CD8-positive, alpha-beta memory T cell (primary cell): ENCODE measurements at regions not wholly inside any gene's neighbourhood (a gene's known extent, or its start where the extent isn't known, plus 50 kb on each side); places are given as distances from the start of the nearest gene placed in this dataset.

Source experiments
- CTCF ChIA-PET: fragments of 350-600 bp; sonication (Branson Sonifier 250); formaldehyde crosslinking; loops from one replicate; lab custom pipeline; 2021; ENCODE audit warnings: antibody characterized with exemption; lab: Charles Lee
- POLR2A ChIA-PET: fragments of 350-600 bp; sonication (Branson Sonifier 250); formaldehyde crosslinking; loops from one replicate; lab custom pipeline; 2021; ENCODE audit warnings: antibody characterized with exemption; lab: Charles Lee
- DNase-seq, 5 donors: peaks; one replicate each; pipeline versions ENCODE4 v3.0.0 to v3.0.0-alpha.2; 2020 to 2022; ENCODE audit warnings: mixed read lengths in 1 of 5
- H3K27ac ChIP-seq: one replicate; pipeline ENCODE4 v1.7.0; 2013; ENCODE audit warnings: low read depth, mild to moderate bottlenecking, low read length, moderate library complexity
- H3K27me3 ChIP-seq: 2 replicates; pipeline ENCODE4 v1.7.0; 2013; ENCODE audit warnings: low read length, mild to moderate bottlenecking; ENCODE audit not compliant: insufficient read depth, poor library complexity, severe bottlenecking
- H3K36me3 ChIP-seq: 2 replicates; pipeline ENCODE4 v1.7.0; 2013; ENCODE audit warnings: mild to moderate bottlenecking, low read length, moderate library complexity; ENCODE audit not compliant: insufficient read depth
- H3K4me1 ChIP-seq: 2 replicates; pipeline ENCODE4 v1.7.0; 2013; ENCODE audit warnings: mild to moderate bottlenecking, low read length, moderate library complexity; ENCODE audit not compliant: insufficient read depth
- H3K4me3 ChIP-seq: 2 replicates; pipeline ENCODE4 v1.7.0; 2013; ENCODE audit warnings: mild to moderate bottlenecking, low read length
- H3K9me3 ChIP-seq: 2 replicates; pipeline ENCODE4 v1.7.0; 2013; ENCODE audit warnings: mild to moderate bottlenecking, low read length
- H3K27ac Mint-ChIP-seq, 8 donors: one replicate each; pipeline ENCODE4 v1.8.0; 2020 to 2021; ENCODE audit warnings: mixed read lengths in 8 of 8, mild to moderate bottlenecking in 6 of 8, inconsistent platforms in 3 of 8, moderate library complexity in 3 of 8
- H3K27me3 Mint-ChIP-seq, 2 donors: one replicate each; pipeline ENCODE4 v1.8.0; 2020 to 2021; ENCODE audit warnings: mixed read lengths in 2 of 2, mild to moderate bottlenecking in 1 of 2, moderate library complexity in 1 of 2
- H3K36me3 Mint-ChIP-seq, 3 donors: one replicate each; pipeline ENCODE4 v1.8.0; 2020 to 2021; ENCODE audit warnings: mixed read lengths in 3 of 3, inconsistent platforms in 1 of 3, mild to moderate bottlenecking in 1 of 3
- H3K4me1 Mint-ChIP-seq, 3 donors: one replicate each; pipeline ENCODE4 v1.8.0; 2020 to 2021; ENCODE audit warnings: mixed read lengths in 3 of 3, inconsistent platforms in 1 of 3, mild to moderate bottlenecking in 1 of 3
- H3K4me3 Mint-ChIP-seq, 7 donors: one replicate each; pipeline ENCODE4 v1.8.0; 2020 to 2021; ENCODE audit warnings: mixed read lengths in 7 of 7, mild to moderate bottlenecking in 6 of 7, moderate library complexity in 4 of 7, inconsistent platforms in 2 of 7
- H3K9me3 Mint-ChIP-seq, 5 donors: one replicate each; pipeline ENCODE4 v1.8.0; 2020 to 2022; ENCODE audit warnings: mixed read lengths in 5 of 5, mild to moderate bottlenecking in 3 of 5, moderate library complexity in 2 of 5, inconsistent platforms in 1 of 5

DNA sequence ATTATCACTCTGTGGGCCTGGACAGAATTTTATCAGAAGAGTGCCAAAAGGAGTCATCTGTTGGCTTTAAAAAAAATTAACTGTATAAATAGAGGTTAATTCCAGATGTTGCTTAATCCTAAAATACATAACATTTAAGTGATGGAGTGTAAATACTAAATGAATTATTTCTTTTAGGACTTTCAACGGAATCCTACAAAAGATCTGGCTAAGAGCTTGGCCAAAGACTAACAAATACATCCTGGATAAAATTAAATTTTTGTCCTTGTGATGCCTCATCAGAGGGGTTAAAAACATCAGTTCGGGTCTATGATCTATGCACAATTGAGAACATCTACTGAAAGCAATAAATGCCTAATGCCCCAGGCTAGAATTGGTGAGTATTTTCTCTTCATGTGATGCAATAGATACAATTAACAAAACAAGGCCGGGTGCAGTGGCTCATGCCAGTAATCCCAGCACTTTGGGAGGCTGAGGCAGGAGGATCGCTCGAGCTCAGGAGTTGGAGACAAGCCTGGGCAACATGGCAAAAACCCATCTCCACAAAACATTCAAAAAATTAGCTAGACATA lies 49.8 kb upstream of the RAP1B start:
- H3K4me1 Mint-ChIP-seq = peaks cover 17 to 36% (median 28%) of the 10 kb centered on the region in 3 donors
- Histone ChIP-seq H3K4me3 (no peak overlapping the region), H3K27ac (no peak overlapping the region), H3K36me3 (no peaks in the 10 kb centered on the region), H3K27me3 (no peaks in the 10 kb centered on the region), H3K9me3 (no peaks in the 10 kb centered on the region), H3K4me1 (peaks cover 8% of the 10 kb centered on the region)
- H3K27me3 Mint-ChIP-seq = no peaks in the 10 kb centered on the region
- ChIA-PET POLR2A (interaction anchor here (0.8 kb wide), 1 partner anchor 26 kb away, joined by 3 read pairs; no protein-coding TSS in a partner anchor), CTCF (interaction anchor here (0.7 to 1.1 kb wide), 2 partner anchors 10 to 63 kb away, joined by 3 to 5 read pairs; no protein-coding TSS in a partner anchor)
- H3K9me3 Mint-ChIP-seq = no peaks in the 10 kb centered on the region
- no peak for DNase-seq
- no peak overlapping the region for H3K4me3 Mint-ChIP-seq
- H3K36me3 Mint-ChIP-seq = no peaks in the 10 kb centered on the region
- no peak overlapping the region for H3K27ac Mint-ChIP-seq
